Astrocyte (in vitro differentiated cells and primary cell): ENCODE measurements at regions not wholly inside any gene's neighbourhood (a gene's known extent, or its start where the extent isn't known, plus 50 kb on each side); places are given as distances from the start of the nearest gene placed in this dataset.

Experiments
- DNase-seq: peaks from one replicate; pipeline ENCODE4 v3.0.0-alpha.2; 2010; ENCODE audit warnings: low read depth
- FAIRE-seq: peaks from 2 replicates; lab custom pipeline; 2011; peaks lifted over from hg19 to GRCh38; lab: Jason Lieb, UNC
- H2AFZ ChIP-seq: 2 replicates; pipeline ENCODE4 v1.6.0; 2012; ENCODE audit warnings: low read depth, low read length, inconsistent platforms
- H3K27ac ChIP-seq: 2 replicates; pipeline ENCODE4 v1.5.1; 2011; ENCODE audit warnings: low read depth, low read length, inconsistent platforms
- H3K27me3 ChIP-seq: 2 replicates; pipeline ENCODE4 v1.6.0; 2011; ENCODE audit warnings: low read length, inconsistent platforms; ENCODE audit not compliant: insufficient read depth
- H3K36me3 ChIP-seq: 2 replicates; pipeline ENCODE4 v1.5.1; 2011; ENCODE audit warnings: low read length, inconsistent platforms; ENCODE audit not compliant: insufficient read depth
- H3K4me1 ChIP-seq: 2 replicates; pipeline ENCODE4 v1.5.1; 2011; ENCODE audit warnings: low read length, inconsistent platforms; ENCODE audit not compliant: insufficient read depth
- H3K4me2 ChIP-seq: 2 replicates; pipeline ENCODE4 v1.6.0; 2012; ENCODE audit warnings: low read length, inconsistent platforms
- H3K4me3 ChIP-seq: 2 replicates; pipeline ENCODE4 v1.5.1; 2011; ENCODE audit warnings: low read depth, mild to moderate bottlenecking, low read length, inconsistent platforms; ENCODE audit not compliant: insufficient read depth
- H3K79me2 ChIP-seq: 2 replicates; pipeline ENCODE4 v1.6.0; 2012; ENCODE audit warnings: mild to moderate bottlenecking, low read length, inconsistent platforms; ENCODE audit not compliant: insufficient read depth
- H3K9ac ChIP-seq: 2 replicates; pipeline ENCODE4 v1.6.0; 2012; ENCODE audit warnings: mild to moderate bottlenecking, low read length, inconsistent platforms
- H3K9me3 ChIP-seq: 2 replicates; pipeline ENCODE4 v1.5.1; 2012; ENCODE audit warnings: low read depth, mild to moderate bottlenecking, low read length, inconsistent platforms; ENCODE audit not compliant: insufficient read depth
- H4K20me1 ChIP-seq: 2 replicates; pipeline ENCODE4 v1.6.0; 2012; ENCODE audit warnings: low read length, inconsistent platforms; ENCODE audit not compliant: insufficient read depth
- H3K27ac Mint-ChIP-seq: one replicate; pipeline ENCODE4 v1.8.0; 2021; ENCODE audit warnings: mild to moderate bottlenecking, mixed read lengths; ENCODE audit not compliant: unreplicated experiment
- H3K27me3 Mint-ChIP-seq: one replicate; pipeline ENCODE4 v1.8.0; 2021; ENCODE audit warnings: low read depth, mixed read lengths; ENCODE audit not compliant: unreplicated experiment
- H3K36me3 Mint-ChIP-seq: one replicate; pipeline ENCODE4 v1.8.0; 2021; ENCODE audit warnings: low read depth, mixed read lengths; ENCODE audit not compliant: unreplicated experiment
- H3K4me1 Mint-ChIP-seq: one replicate; pipeline ENCODE4 v1.8.0; 2021; ENCODE audit warnings: low read depth, mixed read lengths; ENCODE audit not compliant: unreplicated experiment
- H3K4me3 Mint-ChIP-seq: one replicate; pipeline ENCODE4 v1.8.0; 2021; ENCODE audit warnings: mild to moderate bottlenecking, moderate library complexity, mixed read lengths; ENCODE audit not compliant: unreplicated experiment
- H3K9me3 Mint-ChIP-seq: one replicate; pipeline ENCODE4 v1.8.0; 2021; ENCODE audit warnings: mild to moderate bottlenecking, mixed read lengths; ENCODE audit not compliant: unreplicated experiment
- CTCF ChIP-seq: IDR thresholded peaks from 2 replicates; pipeline ENCODE4 v1.5.1; 2011; ENCODE audit warnings: low read depth, mild to moderate bottlenecking, inconsistent platforms, low read length, moderate library complexity; ENCODE audit not compliant: insufficient read depth
- EZH2 ChIP-seq: IDR thresholded peaks from 2 replicates; pipeline ENCODE4 v1.6.1; 2012; ENCODE audit warnings: mild to moderate bottlenecking, low read length, inconsistent platforms; ENCODE audit not compliant: insufficient read depth

DNA sequence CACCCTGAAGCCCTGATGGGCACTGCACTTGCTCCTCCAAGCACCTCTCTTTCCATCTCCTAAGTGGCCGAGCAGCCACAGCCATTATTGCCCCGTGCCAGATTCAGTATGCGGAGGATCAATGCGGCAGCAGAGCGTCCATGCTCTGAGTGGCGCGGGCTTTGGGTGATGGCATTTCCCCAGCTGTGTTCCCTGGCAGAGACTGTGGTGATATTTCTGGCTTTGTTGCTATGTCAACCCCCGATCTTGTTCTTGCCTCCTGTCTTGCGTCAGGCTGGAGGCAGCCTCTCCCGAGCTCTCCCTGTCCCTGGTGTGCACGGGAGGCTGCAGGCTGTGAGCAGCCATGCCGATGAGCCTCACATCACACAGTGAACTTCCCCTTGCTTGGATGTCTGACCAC, 1018.6 kb downstream of the TBC1D22A start:
- Mint-ChIP-seq H3K4me1 (no peaks in the 10 kb centered on the region), H3K4me3 (no peak overlapping the region), H3K9me3 (peaks cover 8% of the 10 kb centered on the region), H3K36me3 (no peaks in the 10 kb centered on the region), H3K27ac (no peak overlapping the region), H3K27me3 (peaks cover 30% of the 10 kb centered on the region)
- DNase-seq: no peak
- Histone ChIP-seq H3K4me2 (no peak overlapping the region), H3K9ac (no peak overlapping the region), H3K27ac (no peak overlapping the region), H4K20me1 (no peaks in the 10 kb centered on the region), H3K27me3 (no peaks in the 10 kb centered on the region), H3K4me3 (no peak overlapping the region), H3K9me3 (peaks cover 23% of the 10 kb centered on the region), H3K79me2 (no peaks in the 10 kb centered on the region), H3K4me1 (no peaks in the 10 kb centered on the region), H3K36me3 (no peaks in the 10 kb centered on the region), H2AFZ (no peak overlapping the region)
- TF ChIP-seq EZH2 (no peak), CTCF (no peak)
- no peak for FAIRE-seq

GRCh38 chr22:47780281-47780875, 1017.9 kb downstream of the TBC1D22A start:
- Mint-ChIP-seq H3K4me1 (no peaks in the 10 kb centered on the region), H3K27ac (no peak overlapping the region), H3K4me3 (no peak overlapping the region), H3K36me3 (no peaks in the 10 kb centered on the region), H3K9me3 (peaks cover 2% of the 10 kb centered on the region), H3K27me3 (peaks cover 27% of the 10 kb centered on the region)
- Histone ChIP-seq H3K27ac (no peak overlapping the region), H3K27me3 (no peaks in the 10 kb centered on the region), H3K79me2 (no peaks in the 10 kb centered on the region), H3K4me2 (no peak overlapping the region), H3K36me3 (no peaks in the 10 kb centered on the region), H3K9me3 (peaks cover 23% of the 10 kb centered on the region), H3K4me1 (no peaks in the 10 kb centered on the region), H3K4me3 (no peak overlapping the region), H2AFZ (no peak overlapping the region), H3K9ac (no peak overlapping the region), H4K20me1 (no peaks in the 10 kb centered on the region)
- FAIRE-seq (no peak), DNase-seq (no peak)
- TF ChIP-seq CTCF: no peak
- TF ChIP-seq EZH2: no peak

DNA sequence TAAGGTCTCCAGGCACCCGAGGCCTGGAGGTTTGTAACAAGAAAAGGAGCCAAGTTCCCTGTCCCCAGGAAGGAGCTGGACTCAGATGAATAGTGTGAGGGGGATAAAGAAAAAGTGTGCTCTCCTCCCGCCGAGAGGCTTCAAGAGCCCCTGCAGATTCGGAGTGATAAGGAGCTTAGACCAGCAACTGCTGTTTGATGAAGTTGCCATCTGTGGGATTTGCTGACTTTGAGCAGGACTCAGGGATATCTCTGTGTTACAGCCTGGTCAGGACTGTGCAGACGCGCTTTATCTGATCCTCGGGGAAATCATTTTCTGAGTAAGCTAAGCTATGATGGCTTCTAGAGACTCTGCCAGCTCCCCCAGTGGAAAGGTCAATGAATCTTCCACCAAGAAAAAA, 1017.0 kb downstream of the TBC1D22A start:
- FAIRE-seq (no peak), DNase-seq (no peak)
- no peaks in the 10 kb centered on the region for H3K79me2 ChIP-seq
- no peaks in the 10 kb centered on the region for H3K27me3 ChIP-seq
- Mint-ChIP-seq H3K4me3 (no peak overlapping the region), H3K27ac (no peak overlapping the region), H3K36me3 (no peaks in the 10 kb centered on the region), H3K27me3 (peaks cover 25% of the 10 kb centered on the region), H3K4me1 (no peaks in the 10 kb centered on the region), H3K9me3 (peaks cover 2% of the 10 kb centered on the region)
- H3K4me2 ChIP-seq: no peak overlapping the region
- H3K4me3 ChIP-seq: no peak overlapping the region
- H2AFZ ChIP-seq: no peak overlapping the region
- no peak overlapping the region for H3K27ac ChIP-seq
- no peaks in the 10 kb centered on the region for H3K4me1 ChIP-seq
- no peaks in the 10 kb centered on the region for H3K36me3 ChIP-seq
- H3K9ac ChIP-seq: no peak overlapping the region
- no peak for TF ChIP-seq CTCF
- TF ChIP-seq EZH2: no peak
- H3K9me3 ChIP-seq: peaks cover 17% of the 10 kb centered on the region
- H4K20me1 ChIP-seq: no peaks in the 10 kb centered on the region
